22Rv1 (cell line): ENCODE measurements at regions not wholly inside any gene's neighbourhood (a gene's known extent, or its start where the extent isn't known, plus 50 kb on each side); places are given as distances from the start of the nearest gene placed in this dataset.

Experiments
- ZFX ChIP-seq: fragments of 450-650 bp; IDR thresholded peaks from 2 replicates; pipeline ENCODE4 v1.6.1; 2017; ENCODE audit warnings: antibody characterized with exemption, borderline replicate concordance
- TF ChIP-seq, protein P1 (sequence below): fragments of 450-650 bp; IDR thresholded peaks from 2 replicates; pipeline ENCODE4 v1.5.1; 2017; ENCODE audit warnings: mild to moderate bottlenecking

DNA sequence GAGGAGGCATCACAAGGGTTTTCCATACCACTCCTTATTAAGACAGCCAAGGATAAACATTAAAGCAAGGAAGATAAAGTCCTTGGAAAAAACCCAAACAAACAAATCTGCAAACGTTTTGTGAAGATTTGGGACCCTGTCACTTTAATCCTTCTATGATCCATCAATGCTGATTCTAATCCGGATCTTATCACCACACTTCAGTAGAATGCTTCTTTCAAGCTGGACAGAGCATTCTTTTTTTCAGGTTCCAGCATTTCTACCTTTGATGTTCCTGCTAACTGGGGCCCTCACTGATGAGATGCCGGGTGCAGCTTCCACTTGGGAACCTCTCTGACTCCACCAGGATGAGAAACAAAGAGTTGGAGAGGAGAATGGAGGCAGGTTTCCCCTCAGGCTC lies 132.8 kb upstream of the SHB start:
- TF ChIP-seq, protein P1, sequence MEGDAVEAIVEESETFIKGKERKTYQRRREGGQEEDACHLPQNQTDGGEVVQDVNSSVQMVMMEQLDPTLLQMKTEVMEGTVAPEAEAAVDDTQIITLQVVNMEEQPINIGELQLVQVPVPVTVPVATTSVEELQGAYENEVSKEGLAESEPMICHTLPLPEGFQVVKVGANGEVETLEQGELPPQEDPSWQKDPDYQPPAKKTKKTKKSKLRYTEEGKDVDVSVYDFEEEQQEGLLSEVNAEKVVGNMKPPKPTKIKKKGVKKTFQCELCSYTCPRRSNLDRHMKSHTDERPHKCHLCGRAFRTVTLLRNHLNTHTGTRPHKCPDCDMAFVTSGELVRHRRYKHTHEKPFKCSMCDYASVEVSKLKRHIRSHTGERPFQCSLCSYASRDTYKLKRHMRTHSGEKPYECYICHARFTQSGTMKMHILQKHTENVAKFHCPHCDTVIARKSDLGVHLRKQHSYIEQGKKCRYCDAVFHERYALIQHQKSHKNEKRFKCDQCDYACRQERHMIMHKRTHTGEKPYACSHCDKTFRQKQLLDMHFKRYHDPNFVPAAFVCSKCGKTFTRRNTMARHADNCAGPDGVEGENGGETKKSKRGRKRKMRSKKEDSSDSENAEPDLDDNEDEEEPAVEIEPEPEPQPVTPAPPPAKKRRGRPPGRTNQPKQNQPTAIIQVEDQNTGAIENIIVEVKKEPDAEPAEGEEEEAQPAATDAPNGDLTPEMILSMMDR = no peak
- no peak for TF ChIP-seq ZFX
